ENCODE measurements at regions not wholly inside any gene's neighbourhood (a gene's known extent, or its start where the extent isn't known, plus 50 kb on each side); places are given as distances from the start of the nearest gene placed in this dataset.

- TF ChIP-seq CTCF (IDR thresholded peaks at IDR 0.05; ENCODE audit: insufficient read depth, low read length, poor library complexity, severe bottlenecking): no peak
- H3K36me3 ChIP-seq (ENCODE audit: control insufficient read depth, insufficient read depth, low read length): no peaks in the 10 kb centered on the region
- no peaks in the 10 kb centered on the region for H3K27me3 ChIP-seq (ENCODE audit: control insufficient read depth, insufficient read depth, low read length)
- DNase-seq (ENCODE audit: low read depth): no peak
- H3K4me3 ChIP-seq (ENCODE audit: low read depth, low read length): no peak overlapping the region
Measured at GRCh38 chr12:19755136-19755535, 315.8 kb downstream of the AEBP2 start.

DNA sequence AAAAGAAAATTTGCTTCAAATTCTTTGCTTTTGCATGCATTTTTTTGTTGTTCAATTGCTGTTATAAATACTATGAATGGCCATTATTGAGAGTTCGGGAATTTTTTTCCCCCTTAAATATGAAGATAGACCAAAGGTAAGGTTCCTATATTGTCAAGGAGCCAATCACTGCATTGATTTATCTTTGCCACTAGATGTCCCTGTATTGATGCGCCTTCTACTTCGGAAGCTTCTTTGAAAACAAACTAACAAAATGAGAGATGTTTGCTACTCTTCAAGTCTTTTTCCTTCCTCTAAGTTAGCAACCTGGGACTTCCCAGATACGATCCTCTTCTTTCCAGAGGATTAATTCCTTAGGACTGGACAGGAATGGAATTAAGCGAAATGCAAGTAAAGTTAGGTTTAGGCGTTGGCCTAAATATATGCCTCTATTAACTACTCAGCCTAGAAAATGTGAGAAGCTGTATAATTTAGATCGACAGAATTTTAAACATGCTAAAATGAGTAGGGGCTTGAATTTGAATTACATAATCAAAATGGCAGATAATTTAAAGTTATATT, 318.1 kb downstream of the AEBP2 start:
- DNase-seq (ENCODE audit: low read depth): no peak
- Histone ChIP-seq H3K27me3 (ENCODE audit: control insufficient read depth, insufficient read depth, low read length) (no peaks in the 10 kb centered on the region), H3K4me3 (ENCODE audit: low read depth, low read length) (no peak overlapping the region), H3K36me3 (ENCODE audit: control insufficient read depth, insufficient read depth, low read length) (no peaks in the 10 kb centered on the region)
- TF ChIP-seq CTCF (IDR thresholded peaks at IDR 0.05; ENCODE audit: insufficient read depth, low read length, poor library complexity, severe bottlenecking): peak; percentile 67

DNA sequence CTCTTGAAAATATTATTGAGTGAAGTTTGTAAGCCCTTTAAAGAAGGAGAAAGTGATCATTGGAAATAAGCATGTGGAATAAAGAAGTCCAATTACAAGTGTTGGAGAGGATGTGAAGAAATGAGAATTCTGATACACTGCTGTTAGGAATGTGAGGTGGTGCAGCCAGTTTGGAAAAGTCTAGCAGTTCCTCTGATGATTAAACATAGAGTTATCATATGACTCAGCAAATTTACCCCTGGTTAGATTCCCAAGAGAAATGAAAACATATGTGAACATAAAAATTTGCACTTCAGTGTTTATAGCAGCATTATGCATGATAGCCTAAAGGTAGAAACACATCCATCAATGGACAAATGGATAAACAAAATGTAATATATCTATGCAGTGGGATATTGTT, 319.9 kb downstream of the AEBP2 start:
- Histone ChIP-seq H3K4me3 (ENCODE audit: low read depth, low read length) (no peak overlapping the region), H3K36me3 (ENCODE audit: control insufficient read depth, insufficient read depth, low read length) (no peaks in the 10 kb centered on the region), H3K27me3 (ENCODE audit: control insufficient read depth, insufficient read depth, low read length) (no peaks in the 10 kb centered on the region)
- no peak for DNase-seq (ENCODE audit: low read depth)
- TF ChIP-seq CTCF (IDR thresholded peaks at IDR 0.05; ENCODE audit: insufficient read depth, low read length, poor library complexity, severe bottlenecking): no peak

DNA sequence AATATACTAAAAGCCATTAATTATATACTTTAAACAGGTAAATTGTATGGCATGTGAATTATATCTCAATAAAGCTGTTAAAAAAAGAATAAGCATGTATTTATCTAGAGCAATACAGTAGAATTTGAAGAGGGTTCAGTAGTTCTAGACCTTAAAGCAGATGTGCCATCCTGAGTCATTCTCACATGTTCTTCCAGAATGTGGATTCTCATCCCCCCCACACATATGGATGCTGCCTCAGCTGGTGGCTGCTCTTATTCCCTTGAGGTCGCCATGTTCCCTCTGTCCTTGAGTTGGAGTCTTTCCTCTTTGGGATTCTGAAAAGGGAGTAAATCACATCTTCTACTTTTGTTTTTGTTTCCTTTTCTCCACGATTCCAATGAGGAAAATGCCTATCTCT, 321.3 kb downstream of the AEBP2 start:
- Histone ChIP-seq H3K27me3 (ENCODE audit: control insufficient read depth, insufficient read depth, low read length) (no peaks in the 10 kb centered on the region), H3K4me3 (ENCODE audit: low read depth, low read length) (no peak overlapping the region), H3K36me3 (ENCODE audit: control insufficient read depth, insufficient read depth, low read length) (no peaks in the 10 kb centered on the region)
- no peak for DNase-seq (ENCODE audit: low read depth)
- no peak for TF ChIP-seq CTCF (IDR thresholded peaks at IDR 0.05; ENCODE audit: insufficient read depth, low read length, poor library complexity, severe bottlenecking)

- Histone ChIP-seq H3K36me3 (ENCODE audit: control insufficient read depth, insufficient read depth, low read length) (no peaks in the 10 kb centered on the region), H3K4me3 (ENCODE audit: low read depth, low read length) (no peak overlapping the region), H3K27me3 (ENCODE audit: control insufficient read depth, insufficient read depth, low read length) (no peaks in the 10 kb centered on the region)
- DNase-seq (ENCODE audit: low read depth): no peak
- no peak for TF ChIP-seq CTCF (IDR thresholded peaks at IDR 0.05; ENCODE audit: insufficient read depth, low read length, poor library complexity, severe bottlenecking)
Measured at GRCh38 chr12:19761463-19761862, 322.2 kb downstream of the AEBP2 start.

- Histone ChIP-seq H3K27me3 (ENCODE audit: control insufficient read depth, insufficient read depth, low read length) (no peaks in the 10 kb centered on the region), H3K4me3 (ENCODE audit: low read depth, low read length) (no peak overlapping the region), H3K36me3 (ENCODE audit: control insufficient read depth, insufficient read depth, low read length) (no peaks in the 10 kb centered on the region)
- no peak for TF ChIP-seq CTCF (IDR thresholded peaks at IDR 0.05; ENCODE audit: insufficient read depth, low read length, poor library complexity, severe bottlenecking)
- no peak for DNase-seq (ENCODE audit: low read depth)
Measured at GRCh38 chr12:19763488-19763887, 324.2 kb downstream of the AEBP2 start.

Data from kidney epithelial cell (primary cell).